ENCODE measurements at regions not wholly inside any gene's neighbourhood (a gene's known extent, or its start where the extent isn't known, plus 50 kb on each side); places are given as distances from the start of the nearest gene placed in this dataset.

- peaks cover 5% of the 10 kb centered on the region for H3K36me3 Mint-ChIP-seq (ENCODE audit: low read depth)
- no peak for DNase-seq
- no peaks in the 10 kb centered on the region for H3K27me3 Mint-ChIP-seq (ENCODE audit: insufficient read depth)
- no peak overlapping the region for H3K4me3 Mint-ChIP-seq
- peaks cover 4% of the 10 kb centered on the region; the same call in 1 of the 2 replicates for H3K9me3 Mint-ChIP-seq
- H3K4me1 Mint-ChIP-seq (ENCODE audit: low read depth), result peaks cover 53% of the 10 kb centered on the region
- no peak for TF ChIP-seq CTCF (IDR thresholded peaks at IDR 0.05)
- no peak overlapping the region for H3K27ac Mint-ChIP-seq
Measured at GRCh38 chr12:95607642-95608041, 56.4 kb upstream of the USP44 start.

- DNase-seq, result peak; percentile 16
Measured at GRCh38 chr12:95605875-95606274, 54.6 kb upstream of the USP44 start.

DNA sequence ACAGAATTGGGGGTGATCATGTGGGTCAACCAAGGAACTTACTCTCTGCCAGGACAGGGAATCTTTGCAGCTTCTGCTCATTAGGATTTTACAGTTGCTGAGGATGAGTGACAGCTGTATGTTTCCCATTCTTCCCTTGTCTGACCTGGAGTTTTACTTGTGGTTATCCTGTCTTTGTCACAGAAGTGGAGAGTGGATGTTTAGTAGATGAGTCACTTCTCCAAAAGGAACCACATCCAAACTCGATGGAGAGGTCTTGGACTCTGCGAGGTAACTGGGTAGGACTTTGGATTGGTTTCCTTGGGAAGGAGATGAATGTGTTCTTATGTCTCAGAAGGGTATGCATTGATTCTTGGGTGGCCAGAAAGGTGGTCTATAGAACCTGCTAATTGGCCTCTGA is 53.8 kb upstream of the USP44 start:
- Mint-ChIP-seq H3K27ac (peak overlapping the region; percentile 40; the same call in 1 of the 2 replicates), H3K4me3 (no peak overlapping the region), H3K4me1 (ENCODE audit: low read depth) (peaks cover 59% of the 10 kb centered on the region), H3K9me3 (no peaks in the 10 kb centered on the region), H3K36me3 (ENCODE audit: low read depth) (no peaks in the 10 kb centered on the region), H3K27me3 (ENCODE audit: insufficient read depth) (no peaks in the 10 kb centered on the region)
- DNase-seq, result peak; percentile 47
- TF ChIP-seq CTCF (IDR thresholded peaks at IDR 0.05), result no peak

More at GRCh38 chr12:95605875-95606274, 54.6 kb upstream of the USP44 start:
- no peaks in the 10 kb centered on the region for H3K27me3 Mint-ChIP-seq (ENCODE audit: insufficient read depth)
- no peak overlapping the region; the same call in 1 of the 2 replicates for H3K27ac Mint-ChIP-seq
- H3K4me3 Mint-ChIP-seq, result no peak overlapping the region
- H3K36me3 Mint-ChIP-seq (ENCODE audit: low read depth), result no peaks in the 10 kb centered on the region
- H3K4me1 Mint-ChIP-seq (ENCODE audit: low read depth), result peaks cover 56% of the 10 kb centered on the region
- TF ChIP-seq CTCF (IDR thresholded peaks at IDR 0.05), result no peak
- H3K9me3 Mint-ChIP-seq, result no peaks in the 10 kb centered on the region

DNA sequence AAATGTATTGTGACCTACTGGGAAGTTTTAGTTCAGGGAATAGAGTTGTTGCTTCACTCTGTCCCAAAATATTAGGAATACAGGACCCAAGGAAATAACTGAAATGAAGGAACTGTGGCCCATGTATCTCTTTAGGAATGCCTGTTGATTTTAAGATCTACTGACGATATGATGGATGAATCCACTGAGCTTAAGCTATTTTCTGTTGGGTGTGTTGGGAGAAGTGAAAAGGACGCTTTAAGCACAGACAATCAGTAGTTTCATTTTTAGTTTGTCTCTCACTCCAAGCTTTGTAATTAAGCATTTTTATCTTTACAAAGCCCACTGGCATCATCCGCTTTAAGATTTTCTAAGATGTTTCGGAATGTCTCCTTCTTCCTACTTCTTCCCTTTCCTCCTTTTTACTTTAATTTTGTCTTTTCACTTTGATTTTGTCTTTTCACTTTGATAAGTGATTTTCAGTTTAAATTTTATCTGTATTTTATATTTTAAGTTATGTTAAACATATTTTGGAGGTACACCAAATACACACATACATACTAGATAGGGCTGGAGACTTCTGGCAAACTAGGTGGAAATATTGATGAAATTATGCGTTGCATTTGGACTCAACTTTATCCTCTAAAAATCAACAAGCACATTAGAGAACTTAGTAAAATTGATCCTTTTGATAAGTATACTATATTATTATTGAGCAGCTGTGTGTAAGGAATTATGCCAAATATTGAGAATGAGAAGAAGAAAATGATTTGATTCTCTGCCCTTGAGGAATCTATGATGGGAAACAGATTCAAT is 52.3 kb upstream of the USP44 start:
- H3K36me3 Mint-ChIP-seq (ENCODE audit: low read depth), result no peaks in the 10 kb centered on the region
- H3K4me1 Mint-ChIP-seq (ENCODE audit: low read depth), result peaks cover 49% of the 10 kb centered on the region
- DNase-seq, result no peak
- TF ChIP-seq CTCF (IDR thresholded peaks at IDR 0.05), result no peak
- H3K27ac Mint-ChIP-seq, result peak overlapping the region; percentile 18; the same call in 1 of the 2 replicates
- no peaks in the 10 kb centered on the region for H3K9me3 Mint-ChIP-seq
- no peaks in the 10 kb centered on the region for H3K27me3 Mint-ChIP-seq (ENCODE audit: insufficient read depth)
- no peak overlapping the region for H3K4me3 Mint-ChIP-seq

DNA sequence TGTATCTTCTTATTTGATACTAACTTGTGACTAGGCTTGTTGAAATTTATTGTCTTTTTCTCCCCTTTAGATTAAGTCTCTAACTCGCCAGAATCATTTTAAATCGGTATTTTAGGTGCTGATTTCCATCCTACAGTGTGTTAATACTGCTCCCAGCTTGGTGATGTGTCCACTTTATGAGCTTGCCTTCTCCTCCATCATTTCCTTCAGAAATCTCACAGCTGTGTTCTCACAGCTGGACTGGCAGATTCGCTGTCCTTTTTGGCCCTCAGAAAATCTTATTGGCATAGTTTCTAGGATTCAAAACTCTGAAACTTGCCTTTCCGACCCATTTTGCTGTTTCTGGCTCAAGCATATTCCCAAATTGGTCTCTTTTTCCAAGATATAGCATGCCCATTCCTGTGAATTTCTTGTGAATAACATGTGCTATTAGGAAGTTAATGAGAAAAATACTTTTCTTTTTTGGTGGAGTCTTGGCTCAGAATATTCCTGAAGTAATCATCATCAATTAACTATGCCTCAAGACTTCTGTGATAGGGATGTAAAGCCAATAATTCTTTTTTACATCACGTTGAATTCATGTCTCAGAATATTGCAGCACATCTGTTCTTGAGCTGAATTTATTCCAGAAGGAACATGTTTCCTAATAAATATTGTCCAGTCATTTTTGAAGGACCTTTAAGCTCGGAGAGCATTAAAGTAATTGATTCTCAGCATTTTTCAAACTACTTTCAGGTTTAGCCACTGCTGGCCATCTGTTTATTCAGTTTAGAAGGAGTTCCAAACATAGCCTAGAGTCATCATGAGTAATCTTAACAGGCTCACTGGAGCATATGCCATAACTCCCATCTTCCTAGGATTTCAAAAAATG is 50.0 kb upstream of the USP44 start:
- DNase-seq, result peak; percentile 72
- Mint-ChIP-seq H3K4me3 (peak overlapping the region; percentile 13), H3K27me3 (ENCODE audit: insufficient read depth) (no peaks in the 10 kb centered on the region), H3K27ac (peak overlapping the region; percentile 58), H3K4me1 (ENCODE audit: low read depth) (peaks cover 40% of the 10 kb centered on the region), H3K36me3 (ENCODE audit: low read depth) (no peaks in the 10 kb centered on the region), H3K9me3 (no peaks in the 10 kb centered on the region)
- no peak for TF ChIP-seq CTCF (IDR thresholded peaks at IDR 0.05)
